Right lobe of liver (tissue), 4 donors: ENCODE measurements at regions not wholly inside any gene's neighbourhood (a gene's known extent, or its start where the extent isn't known, plus 50 kb on each side); places are given as distances from the start of the nearest gene placed in this dataset.

Source experiments
- POLR2A ChIP-seq: fragments of 450-650 bp; IDR thresholded peaks from one replicate; pipeline ENCODE4 v1.6.1; 2017; ENCODE audit warnings: antibody characterized with exemption, mild to moderate bottlenecking
- TF ChIP-seq, protein P1 (sequence below), 4 donors: fragments of 200-600 bp in 3 of 4; fragments of 450-650 bp in 1 of 4; IDR thresholded peaks; one replicate each; pipeline versions ENCODE4 v1.5.1 to v1.8.0; 2016 to 2022; ENCODE audit warnings: antibody characterized with exemption in 4 of 4, mild to moderate bottlenecking in 2 of 4
- donor health status: DM: no; HTN: no; CAD: no.
- donor health status: DM: no; HTN: no; CAD: no.
- donor health status: DM: no; HTN: yes; CAD: no.

DNA sequence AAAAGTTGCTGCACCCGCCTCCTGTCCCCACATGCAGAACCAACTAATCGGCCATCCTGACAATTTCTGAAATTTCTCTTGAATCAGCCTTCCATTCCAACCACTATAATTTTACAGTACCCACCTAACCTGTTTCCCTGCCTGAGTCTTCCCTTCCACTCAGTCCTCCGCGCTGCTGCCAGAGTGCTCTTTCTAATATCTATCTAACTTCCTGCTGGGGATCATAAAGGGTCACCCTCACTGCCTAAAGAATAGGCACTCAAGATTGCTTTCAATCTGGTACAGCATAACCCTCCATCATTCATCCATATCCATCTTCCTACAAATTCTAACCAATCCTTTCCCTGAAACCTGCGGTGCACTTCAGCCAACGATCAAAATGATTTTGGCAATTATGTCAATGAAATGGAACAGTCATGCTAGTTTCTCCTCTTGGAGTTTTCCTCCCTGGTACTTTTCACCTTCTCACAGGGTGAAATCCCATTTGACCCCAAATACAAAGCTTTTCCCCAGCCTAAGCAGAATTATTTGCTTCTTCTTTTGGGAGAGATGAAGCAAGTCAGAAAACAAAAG lies 117.5 kb upstream of the BEND6 start:
- TF ChIP-seq POLR2A: no peak
- TF ChIP-seq, protein P1, sequence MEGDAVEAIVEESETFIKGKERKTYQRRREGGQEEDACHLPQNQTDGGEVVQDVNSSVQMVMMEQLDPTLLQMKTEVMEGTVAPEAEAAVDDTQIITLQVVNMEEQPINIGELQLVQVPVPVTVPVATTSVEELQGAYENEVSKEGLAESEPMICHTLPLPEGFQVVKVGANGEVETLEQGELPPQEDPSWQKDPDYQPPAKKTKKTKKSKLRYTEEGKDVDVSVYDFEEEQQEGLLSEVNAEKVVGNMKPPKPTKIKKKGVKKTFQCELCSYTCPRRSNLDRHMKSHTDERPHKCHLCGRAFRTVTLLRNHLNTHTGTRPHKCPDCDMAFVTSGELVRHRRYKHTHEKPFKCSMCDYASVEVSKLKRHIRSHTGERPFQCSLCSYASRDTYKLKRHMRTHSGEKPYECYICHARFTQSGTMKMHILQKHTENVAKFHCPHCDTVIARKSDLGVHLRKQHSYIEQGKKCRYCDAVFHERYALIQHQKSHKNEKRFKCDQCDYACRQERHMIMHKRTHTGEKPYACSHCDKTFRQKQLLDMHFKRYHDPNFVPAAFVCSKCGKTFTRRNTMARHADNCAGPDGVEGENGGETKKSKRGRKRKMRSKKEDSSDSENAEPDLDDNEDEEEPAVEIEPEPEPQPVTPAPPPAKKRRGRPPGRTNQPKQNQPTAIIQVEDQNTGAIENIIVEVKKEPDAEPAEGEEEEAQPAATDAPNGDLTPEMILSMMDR (IDR thresholded peaks at IDR 0.05): no peak
